Caco-2 (cell line): ENCODE measurements at regions not wholly inside any gene's neighbourhood (a gene's known extent, or its start where the extent isn't known, plus 50 kb on each side); places are given as distances from the start of the nearest gene placed in this dataset.

ENCODE experiments used
- BruUV-seq: library from RNA; stranded (reverse); fragments of 400-500 nt; replicated peaks from 2 replicates; lab custom pipeline; 2021; lab: Mats Ljungman, UMichigan
- CTCF ChIA-PET: fragments of 300-600 bp; sonication (Branson Sonifier 250); formaldehyde crosslinking; loops from one replicate; lab custom pipeline; 2022; ENCODE audit warnings: antibody characterized with exemption; lab: Charles Lee
- POLR2A ChIA-PET: fragments of 300-600 bp; sonication (Branson Sonifier 250); formaldehyde crosslinking; loops from one replicate; lab custom pipeline; 2022; ENCODE audit warnings: antibody characterized with exemption; lab: Charles Lee
- DNase-seq, 2 experiments: peaks; one replicate each; pipeline versions ENCODE4 v3.0.0 to v3.0.0-alpha.2; 2020 to 2022
- H3K27me3 ChIP-seq: replicated peaks from 2 replicates; pipeline ENCODE4 v1.6.0; 2011; ENCODE audit warnings: low read length; ENCODE audit not compliant: control insufficient read depth, insufficient read depth
- H3K36me3 ChIP-seq: 2 replicates; pipeline ENCODE4 v1.5.1; 2011; ENCODE audit warnings: low read length; ENCODE audit not compliant: control insufficient read depth, insufficient read depth
- H3K4me1 ChIP-seq: fragments of 250-450 bp; sonication (Bioruptor Pico); 2 replicates; pipeline ENCODE4 v1.5.1; 2020; ENCODE audit warnings: mild to moderate bottlenecking
- H3K4me3 ChIP-seq: 2 replicates; pipeline ENCODE4 v1.5.1; 2011; ENCODE audit warnings: low read depth, mild to moderate bottlenecking, control low read depth, low read length
- H3K9me3 ChIP-seq: fragments of 250-450 bp; sonication (Bioruptor Pico); 2 replicates; pipeline ENCODE4 v1.5.1; 2020; ENCODE audit warnings: mild to moderate bottlenecking, moderate library complexity
- H3K27ac Mint-ChIP-seq: one replicate; pipeline ENCODE4 v1.8.0; 2022; ENCODE audit warnings: mixed read lengths; ENCODE audit not compliant: unreplicated experiment
- H3K27me3 Mint-ChIP-seq: one replicate; pipeline ENCODE4 v1.8.0; 2022; ENCODE audit warnings: mixed read lengths; ENCODE audit not compliant: insufficient read depth, unreplicated experiment
- H3K36me3 Mint-ChIP-seq: one replicate; pipeline ENCODE4 v1.8.0; 2022; ENCODE audit warnings: mild to moderate bottlenecking, mixed read lengths; ENCODE audit not compliant: insufficient read depth, unreplicated experiment
- H3K4me1 Mint-ChIP-seq: one replicate; pipeline ENCODE4 v1.8.0; 2022; ENCODE audit warnings: low read depth, mixed read lengths; ENCODE audit not compliant: unreplicated experiment
- H3K4me3 Mint-ChIP-seq: one replicate; pipeline ENCODE4 v1.8.0; 2022; ENCODE audit warnings: mild to moderate bottlenecking, moderate library complexity, mixed read lengths; ENCODE audit not compliant: unreplicated experiment
- H3K9me3 Mint-ChIP-seq: one replicate; pipeline ENCODE4 v1.8.0; 2022; ENCODE audit warnings: mixed read lengths; ENCODE audit not compliant: unreplicated experiment
- intact Hi-C: fragments of 100-400 bp; cut with micrococcal nuclease; formaldehyde crosslinking; loops from one replicate; pipeline ENCODE4 v1.10.0; 2022; ENCODE audit not compliant: unreplicated experiment
- TF ChIP-seq, protein P1 (sequence below), 2 experiments: fragments of 200-600 bp in 1 of 2; IDR thresholded peaks; 1 replicate in 1 of 2; 2 replicates in 1 of 2; pipeline versions ENCODE4 v1.5.1 to v1.8.0; 2011 to 2022; ENCODE audit warnings: antibody characterized with exemption in 1 of 2, control low read depth in 1 of 2, inconsistent platforms in 1 of 2, low read depth in 1 of 2, low read length in 1 of 2, mild to moderate bottlenecking in 1 of 2, moderate library complexity in 1 of 2; ENCODE audit not compliant: insufficient read depth in 1 of 2, severe bottlenecking in 1 of 2, unreplicated experiment in 1 of 2

DNA sequence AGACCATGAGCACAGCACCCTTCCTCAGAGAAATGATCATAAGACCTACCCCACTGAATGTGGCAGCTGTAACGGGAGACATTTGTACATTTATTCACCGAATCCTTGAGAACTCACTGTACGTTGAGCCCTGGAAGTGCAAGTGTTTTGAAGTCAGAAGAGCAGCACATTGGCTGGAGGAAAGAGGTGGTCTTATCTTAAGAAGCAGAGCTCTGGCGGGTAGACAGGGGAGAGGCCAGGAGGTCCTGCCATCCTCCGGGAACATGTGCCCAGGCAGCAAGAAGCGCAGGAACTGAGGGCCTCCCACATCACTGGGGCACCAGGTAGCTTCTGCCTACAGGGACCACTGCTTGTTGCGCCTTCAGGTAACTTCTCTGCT lies 169.2 kb upstream of the IRF2BP2 start:
- no peaks in the 10 kb centered on the region for H3K4me1 Mint-ChIP-seq
- no peak overlapping the region for H3K4me3 Mint-ChIP-seq
- intact Hi-C loops, result no loop called here
- ChIA-PET CTCF (no interaction called here), POLR2A (interaction anchor here (0.6 kb wide), 1 partner anchor 45 kb away, joined by 17 read pairs; no protein-coding TSS in a partner anchor)
- BruUV-seq, result no TSS peak
- no peaks in the 10 kb centered on the region for H3K27me3 Mint-ChIP-seq
- H3K27ac Mint-ChIP-seq, result no peak overlapping the region
- H3K27me3 ChIP-seq, result no peaks in the 10 kb centered on the region
- no peaks in the 10 kb centered on the region for H3K9me3 Mint-ChIP-seq
- H3K4me1 ChIP-seq, result peaks cover 15% of the 10 kb centered on the region
- H3K9me3 ChIP-seq, result no peaks in the 10 kb centered on the region
- DNase-seq, result peak in 1 of 2 experiments; percentile 23
- no peaks in the 10 kb centered on the region for H3K36me3 ChIP-seq
- TF ChIP-seq, protein P1, sequence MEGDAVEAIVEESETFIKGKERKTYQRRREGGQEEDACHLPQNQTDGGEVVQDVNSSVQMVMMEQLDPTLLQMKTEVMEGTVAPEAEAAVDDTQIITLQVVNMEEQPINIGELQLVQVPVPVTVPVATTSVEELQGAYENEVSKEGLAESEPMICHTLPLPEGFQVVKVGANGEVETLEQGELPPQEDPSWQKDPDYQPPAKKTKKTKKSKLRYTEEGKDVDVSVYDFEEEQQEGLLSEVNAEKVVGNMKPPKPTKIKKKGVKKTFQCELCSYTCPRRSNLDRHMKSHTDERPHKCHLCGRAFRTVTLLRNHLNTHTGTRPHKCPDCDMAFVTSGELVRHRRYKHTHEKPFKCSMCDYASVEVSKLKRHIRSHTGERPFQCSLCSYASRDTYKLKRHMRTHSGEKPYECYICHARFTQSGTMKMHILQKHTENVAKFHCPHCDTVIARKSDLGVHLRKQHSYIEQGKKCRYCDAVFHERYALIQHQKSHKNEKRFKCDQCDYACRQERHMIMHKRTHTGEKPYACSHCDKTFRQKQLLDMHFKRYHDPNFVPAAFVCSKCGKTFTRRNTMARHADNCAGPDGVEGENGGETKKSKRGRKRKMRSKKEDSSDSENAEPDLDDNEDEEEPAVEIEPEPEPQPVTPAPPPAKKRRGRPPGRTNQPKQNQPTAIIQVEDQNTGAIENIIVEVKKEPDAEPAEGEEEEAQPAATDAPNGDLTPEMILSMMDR (IDR thresholded peaks at IDR 0.05; ENCODE audit: insufficient read depth in 1 of 2, low read depth in 1 of 2, low read length in 1 of 2, severe bottlenecking in 1 of 2, unreplicated experiment in 1 of 2), result no peak
- H3K36me3 Mint-ChIP-seq, result no peaks in the 10 kb centered on the region
- H3K4me3 ChIP-seq, result no peak overlapping the region

GRCh38 chr1:234778221-234779159 lies 168.5 kb upstream of the IRF2BP2 start:
- DNase-seq, result peak in 1 of 2 experiments; percentile 52
- Mint-ChIP-seq H3K4me3 (no peak overlapping the region), H3K9me3 (no peaks in the 10 kb centered on the region), H3K27me3 (no peaks in the 10 kb centered on the region), H3K4me1 (no peaks in the 10 kb centered on the region), H3K36me3 (no peaks in the 10 kb centered on the region), H3K27ac (no peak overlapping the region)
- no TSS peak for BruUV-seq
- Histone ChIP-seq H3K4me3 (no peak overlapping the region), H3K36me3 (no peaks in the 10 kb centered on the region), H3K4me1 (peaks cover 15% of the 10 kb centered on the region), H3K27me3 (no peaks in the 10 kb centered on the region), H3K9me3 (no peaks in the 10 kb centered on the region)
- ChIA-PET POLR2A (interaction anchor here (0.6 kb wide), 1 partner anchor 44 kb away, joined by 17 read pairs; no protein-coding TSS in a partner anchor), CTCF (no interaction called here)
- TF ChIP-seq, protein P1 (IDR thresholded peaks at IDR 0.05; ENCODE audit: insufficient read depth in 1 of 2, low read depth in 1 of 2, low read length in 1 of 2, severe bottlenecking in 1 of 2, unreplicated experiment in 1 of 2), result no peak
- intact Hi-C loops, result no loop called here

- BruUV-seq, result no TSS peak
- ChIA-PET POLR2A (no interaction called here), CTCF (no interaction called here)
- H3K4me1 Mint-ChIP-seq, result peaks cover 4% of the 10 kb centered on the region
- no peak overlapping the region for H3K4me3 Mint-ChIP-seq
- no peaks in the 10 kb centered on the region for H3K36me3 ChIP-seq
- intact Hi-C loops, result no loop called here
- no peaks in the 10 kb centered on the region for H3K27me3 ChIP-seq
- TF ChIP-seq, protein P1 (IDR thresholded peaks at IDR 0.05; ENCODE audit: insufficient read depth in 1 of 2, low read depth in 1 of 2, low read length in 1 of 2, severe bottlenecking in 1 of 2, unreplicated experiment in 1 of 2), result no peak
- H3K9me3 Mint-ChIP-seq, result no peaks in the 10 kb centered on the region
- DNase-seq, result peak in 1 of 2 experiments; percentile 25
- no peaks in the 10 kb centered on the region for H3K27me3 Mint-ChIP-seq
- peaks cover 15% of the 10 kb centered on the region for H3K4me1 ChIP-seq
- H3K27ac Mint-ChIP-seq, result no peak overlapping the region
- H3K9me3 ChIP-seq, result no peaks in the 10 kb centered on the region
- no peak overlapping the region for H3K4me3 ChIP-seq
- no peaks in the 10 kb centered on the region for H3K36me3 Mint-ChIP-seq
These were observed 167.9 kb upstream of the IRF2BP2 start for GRCh38 chr1:234777856-234778220.
